DOHH2 (cell line): ENCODE measurements at regions not wholly inside any gene's neighbourhood (a gene's known extent, or its start where the extent isn't known, plus 50 kb on each side); places are given as distances from the start of the nearest gene placed in this dataset.

Source experiments
- H3F3A ChIP-seq: fragments of 200-600 bp; sonication (generic), shearing (Covaris generic); 2 replicates; pipeline ENCODE4 v1.6.0; 2016; ENCODE audit warnings: antibody characterized with exemption, mild to moderate bottlenecking; ENCODE audit not compliant: control insufficient read depth, insufficient read depth
- H3K27ac ChIP-seq: fragments of 200-600 bp; sonication (generic); 2 replicates; pipeline ENCODE4 v1.5.1; 2014; ENCODE audit warnings: low read depth, mild to moderate bottlenecking, low read length, moderate library complexity
- H3K27me3 ChIP-seq: fragments of 200-600 bp; sonication (generic); 2 replicates; pipeline ENCODE4 v1.6.1; 2014; ENCODE audit warnings: mild to moderate bottlenecking, low read length, mixed read lengths; ENCODE audit not compliant: control insufficient read depth
- H3K36me3 ChIP-seq: fragments of 200-600 bp; sonication (generic); 2 replicates; pipeline ENCODE4 v1.6.1; 2014; ENCODE audit warnings: mild to moderate bottlenecking, low read length, moderate library complexity, mixed read lengths; ENCODE audit not compliant: control insufficient read depth
- H3K4me1 ChIP-seq: fragments of 200-600 bp; sonication (generic); 2 replicates; pipeline ENCODE4 v1.6.1; 2014; ENCODE audit warnings: mild to moderate bottlenecking, low read length, mixed read lengths; ENCODE audit not compliant: control insufficient read depth
- H3K4me2 ChIP-seq: fragments of 200-600 bp; sonication (generic); 2 replicates; pipeline ENCODE4 v1.6.0; 2014; ENCODE audit warnings: mild to moderate bottlenecking, low read length, moderate library complexity
- H3K4me3 ChIP-seq: fragments of 200-600 bp; sonication (generic); 2 replicates; pipeline ENCODE4 v1.5.1; 2014; ENCODE audit warnings: mild to moderate bottlenecking, low read length, mixed read lengths
- H3K79me2 ChIP-seq: fragments of 200-600 bp; sonication (generic); 2 replicates; pipeline ENCODE4 v1.6.1; 2014; ENCODE audit warnings: mild to moderate bottlenecking, low read length, mixed read lengths; ENCODE audit not compliant: control insufficient read depth
- H3K9me2 ChIP-seq: fragments of 200-600 bp; sonication (generic); replicated peaks from 2 replicates; pipeline ENCODE4 v1.6.1; 2014; ENCODE audit warnings: mild to moderate bottlenecking, low read length, mixed read lengths; ENCODE audit not compliant: control insufficient read depth
- H3K9me3 ChIP-seq: fragments of 200-600 bp; sonication (generic); 2 replicates; pipeline ENCODE4 v1.6.1; 2014; ENCODE audit warnings: antibody characterized with exemption, low read length, mixed read lengths; ENCODE audit not compliant: control insufficient read depth, insufficient read depth
- H4K20me1 ChIP-seq: fragments of 200-600 bp; sonication (generic); 2 replicates; pipeline ENCODE4 v1.6.0; 2014; ENCODE audit warnings: low read depth, mild to moderate bottlenecking, antibody characterized with exemption, low read length, moderate library complexity; ENCODE audit not compliant: control insufficient read depth, insufficient read depth
- CTCF ChIP-seq: fragments of 200-600 bp; sonication (generic); IDR thresholded peaks from one replicate; pipeline ENCODE4 v1.5.1; 2014; ENCODE audit warnings: antibody characterized with exemption, mild to moderate bottlenecking, low read depth, low read length; ENCODE audit not compliant: poor library complexity, severe bottlenecking
- EZH2phosphoT487 ChIP-seq: fragments of 200-600 bp; sonication (generic); IDR thresholded peaks from 2 replicates; pipeline ENCODE4 v1.6.1; 2017; ENCODE audit warnings: borderline replicate concordance, mild to moderate bottlenecking, antibody characterized with exemption, low read length, moderate library complexity, mixed read lengths

- H4K20me1 ChIP-seq: no peaks in the 10 kb centered on the region
- H3K27me3 ChIP-seq: no peaks in the 10 kb centered on the region
- H3K9me3 ChIP-seq: no peaks in the 10 kb centered on the region
- TF ChIP-seq EZH2phosphoT487 (no peak), CTCF (no peak)
- H3K27ac ChIP-seq: no peak overlapping the region
- H3F3A ChIP-seq: no peaks in the 10 kb centered on the region
- no peaks in the 10 kb centered on the region for H3K79me2 ChIP-seq
- no peaks in the 10 kb centered on the region for H3K4me1 ChIP-seq
- no peak overlapping the region for H3K4me2 ChIP-seq
- H3K4me3 ChIP-seq: no peak overlapping the region
- H3K36me3 ChIP-seq: no peaks in the 10 kb centered on the region
- H3K9me2 ChIP-seq: no peaks in the 10 kb centered on the region
These were observed 159.3 kb upstream of the TNC start for GRCh38 chr9:115277301-115277700.

GRCh38 chr9:115278326-115279035 is 160.5 kb upstream of the TNC start:
- Histone ChIP-seq H4K20me1 (no peaks in the 10 kb centered on the region), H3K36me3 (no peaks in the 10 kb centered on the region), H3K9me3 (no peaks in the 10 kb centered on the region), H3K27me3 (no peaks in the 10 kb centered on the region), H3K27ac (no peak overlapping the region), H3K4me3 (no peak overlapping the region), H3K4me1 (no peaks in the 10 kb centered on the region), H3K4me2 (no peak overlapping the region), H3K79me2 (no peaks in the 10 kb centered on the region), H3F3A (no peaks in the 10 kb centered on the region), H3K9me2 (no peaks in the 10 kb centered on the region)
- no peak for TF ChIP-seq CTCF
- TF ChIP-seq EZH2phosphoT487: no peak

- H3K4me2 ChIP-seq: no peak overlapping the region
- H3K36me3 ChIP-seq: no peaks in the 10 kb centered on the region
- no peaks in the 10 kb centered on the region for H4K20me1 ChIP-seq
- no peaks in the 10 kb centered on the region for H3K9me3 ChIP-seq
- H3F3A ChIP-seq: no peaks in the 10 kb centered on the region
- no peak overlapping the region for H3K27ac ChIP-seq
- H3K79me2 ChIP-seq: no peaks in the 10 kb centered on the region
- no peaks in the 10 kb centered on the region for H3K9me2 ChIP-seq
- H3K4me3 ChIP-seq: no peak overlapping the region
- no peaks in the 10 kb centered on the region for H3K27me3 ChIP-seq
- no peaks in the 10 kb centered on the region for H3K4me1 ChIP-seq
- TF ChIP-seq EZH2phosphoT487 (no peak), CTCF (no peak)
These were observed 165.4 kb upstream of the TNC start for GRCh38 chr9:115283395-115283794.
